Heart left ventricle (tissue), 16 donors: ENCODE measurements at regions not wholly inside any gene's neighbourhood (a gene's known extent, or its start where the extent isn't known, plus 50 kb on each side); places are given as distances from the start of the nearest gene placed in this dataset.

ENCODE experiments used
- ATAC-seq, 4 donors: fragments of 200-7000 bp; cut with Tn5 transposase; one replicate each; pipeline ENCODE4 v1.9.1; 2020 to 2022; ENCODE audit warnings: moderate library complexity in 4 of 4, mild to moderate bottlenecking in 3 of 4, moderate number of reproducible peaks in 1 of 4
- DNase-seq, 5 donors: peaks; one replicate each; pipeline ENCODE4 v3.0.0-alpha.2; 2020
- H3K27ac ChIP-seq, 12 donors: fragments of 200-600 bp; sonication (generic) in 4 of 12; one replicate each; pipeline versions ENCODE4 v1.5.0 to v1.8.0; 2016 to 2022; ENCODE audit warnings: mild to moderate bottlenecking in 2 of 12
- H3K27me3 ChIP-seq, 9 donors: fragments of 200-600 bp; sonication (generic) in 2 of 9; one replicate each; pipeline versions ENCODE4 v1.5.1 to v1.8.0; 2016 to 2022; ENCODE audit warnings: mild to moderate bottlenecking in 3 of 9
- H3K36me3 ChIP-seq, 9 donors: fragments of 200-600 bp; sonication (generic) in 2 of 9; one replicate each; pipeline versions ENCODE4 v1.5.0 to v1.8.0; 2018 to 2022; ENCODE audit warnings: mild to moderate bottlenecking in 2 of 9
- H3K4me1 ChIP-seq, 12 donors: fragments of 200-600 bp; sonication (generic) in 4 of 12; one replicate each; pipeline versions ENCODE4 v1.5.0 to v1.8.0; 2016 to 2022; ENCODE audit warnings: mild to moderate bottlenecking in 3 of 12
- H3K4me3 ChIP-seq, 12 donors: fragments of 200-600 bp; sonication (generic) in 4 of 12; one replicate each; pipeline versions ENCODE4 v1.5.0 to v1.8.0; 2017 to 2022; ENCODE audit warnings: mild to moderate bottlenecking in 9 of 12, moderate library complexity in 4 of 12
- H3K9me3 ChIP-seq, 12 donors: fragments of 200-600 bp; sonication (generic) in 4 of 12; one replicate each; pipeline versions ENCODE4 v1.5.0 to v1.8.0; 2016 to 2022; ENCODE audit warnings: mild to moderate bottlenecking in 1 of 12
- POLR2A ChIP-seq, 2 donors: fragments of 450-650 bp; IDR thresholded peaks; one replicate each; pipeline ENCODE4 v1.6.1; 2017; ENCODE audit warnings: antibody characterized with exemption in 2 of 2, mild to moderate bottlenecking in 2 of 2, moderate library complexity in 2 of 2
- WGBS, 4 donors: extraction: QIAGEN DNeasy Blood & Tissue Kit in 2 of 4; methylation state at CpG; one replicate each; pipeline versions ENCODE4 v1.1.5 to v1.1.7; 2013 to 2018; 5-methylcytosine and 5-hydroxymethylcytosine counted together
- intact Hi-C, 10 donors: fragments of 100-400 bp; cut with DNase I; formaldehyde crosslinking; loops; one replicate each; pipeline versions ENCODE4 v1.11.1 to v1.14.2; 2022
- TF ChIP-seq, protein P1 (sequence below), 12 donors: fragments of 200-600 bp; sonication (generic) in 4 of 12; IDR thresholded peaks; one replicate each; pipeline versions ENCODE4 v1.5.0 to v1.8.0; 2018 to 2022; ENCODE audit warnings: antibody characterized with exemption in 12 of 12, mild to moderate bottlenecking in 5 of 12
- donor health status: ischemic (EF 13 %, LVEDD 7.1; RV severe dilation, severe dysfunction).
- donor health status: healthy with polysubstance abuse.
- donor health status: DM: no; HTN: yes; CAD: no.
- donor health status: DM: no; HTN: no; CAD: no.
- donor health status: ischemic (EF 25% LVEDD 6.9; RV normal size, moderate dysfunction).
- donor health status: ischemic (EF 25% LVEDD 5.7; RV mildly dilated, moderate dysfunction).
- donor health status: healthy.
- donor health status: DM: yes; HTN: yes; CAD: no.
- donor health status: ischemic (EF 35%, LVEDD 5.7; RV mildly dilated, moderate dysfunction).
- donor health status: nonischemic (EF 11% LVEDD 7.7; RV severe dilation, severe dysfunction).
- donor health status: DM: yes; HTN: yes; CAD: no.
- donor health status: PGD.
- donor health status: ischemic (EF 29% LVEDD 5.4; RV normal size, mild dysfunction).
- donor health status: nonischemic (EF 23%, LVEDD 6.1; RV moderate dilation, normal function).

DNA sequence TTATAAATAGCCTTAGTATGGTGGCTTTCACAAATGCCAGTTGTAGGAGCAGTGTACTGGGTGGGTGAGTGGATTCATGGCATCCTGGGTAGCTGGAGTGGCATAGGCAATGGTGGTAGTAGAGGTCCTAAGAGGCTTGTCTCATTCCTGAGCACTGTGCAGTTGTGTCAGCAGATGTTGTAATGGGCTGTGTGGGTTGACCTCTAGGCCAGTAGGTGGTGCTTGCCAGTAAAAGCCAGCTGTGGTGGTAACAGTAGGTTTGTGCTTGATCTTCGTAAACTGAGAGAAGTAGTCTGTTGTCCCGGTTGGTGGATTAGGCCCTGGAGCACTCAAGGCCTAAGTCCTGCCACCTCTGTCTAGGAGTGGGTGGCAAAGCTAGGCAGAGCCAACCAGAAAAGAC lies 149.7 kb upstream of the SUCLG2 start:
- ATAC-seq: no peak
- H3K27me3 ChIP-seq: no peaks in the 10 kb centered on the region
- H3K9me3 ChIP-seq: peaks cover 0 to 16% (median 3%) of the 10 kb centered on the region in 12 donors
- H3K4me3 ChIP-seq: no peak overlapping the region
- TF ChIP-seq, protein P1, sequence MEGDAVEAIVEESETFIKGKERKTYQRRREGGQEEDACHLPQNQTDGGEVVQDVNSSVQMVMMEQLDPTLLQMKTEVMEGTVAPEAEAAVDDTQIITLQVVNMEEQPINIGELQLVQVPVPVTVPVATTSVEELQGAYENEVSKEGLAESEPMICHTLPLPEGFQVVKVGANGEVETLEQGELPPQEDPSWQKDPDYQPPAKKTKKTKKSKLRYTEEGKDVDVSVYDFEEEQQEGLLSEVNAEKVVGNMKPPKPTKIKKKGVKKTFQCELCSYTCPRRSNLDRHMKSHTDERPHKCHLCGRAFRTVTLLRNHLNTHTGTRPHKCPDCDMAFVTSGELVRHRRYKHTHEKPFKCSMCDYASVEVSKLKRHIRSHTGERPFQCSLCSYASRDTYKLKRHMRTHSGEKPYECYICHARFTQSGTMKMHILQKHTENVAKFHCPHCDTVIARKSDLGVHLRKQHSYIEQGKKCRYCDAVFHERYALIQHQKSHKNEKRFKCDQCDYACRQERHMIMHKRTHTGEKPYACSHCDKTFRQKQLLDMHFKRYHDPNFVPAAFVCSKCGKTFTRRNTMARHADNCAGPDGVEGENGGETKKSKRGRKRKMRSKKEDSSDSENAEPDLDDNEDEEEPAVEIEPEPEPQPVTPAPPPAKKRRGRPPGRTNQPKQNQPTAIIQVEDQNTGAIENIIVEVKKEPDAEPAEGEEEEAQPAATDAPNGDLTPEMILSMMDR (IDR thresholded peaks at IDR 0.05): no peak
- no peak for TF ChIP-seq POLR2A (IDR thresholded peaks at IDR 0.05)
- no peak overlapping the region for H3K27ac ChIP-seq
- intact Hi-C loops: no loop called here
- DNase-seq: no peak
- no peaks in the 10 kb centered on the region for H3K4me1 ChIP-seq
- no peaks in the 10 kb centered on the region for H3K36me3 ChIP-seq
- 87 to 97% (median 90%) methylated on average over 2 of the region's 2 CpGs for WGBS, 4 donors

DNA sequence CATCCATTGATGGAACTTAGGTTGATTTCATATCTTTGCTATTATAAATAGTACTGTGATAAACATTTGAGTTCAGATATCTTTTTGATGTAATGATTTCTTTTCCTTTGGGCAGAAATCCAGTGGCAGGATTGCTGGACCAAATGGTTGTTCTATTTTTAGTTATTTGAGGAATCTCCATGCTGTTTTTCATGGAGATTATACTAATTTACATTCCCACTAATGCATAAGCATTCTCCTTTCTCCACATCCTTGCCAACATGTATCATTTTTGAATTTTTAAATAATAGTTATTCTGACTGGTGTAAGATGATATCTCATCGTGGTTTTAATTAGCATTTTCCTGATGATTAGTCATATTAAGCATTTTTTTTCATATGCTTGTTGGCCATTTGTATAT lies 144.0 kb upstream of the SUCLG2 start:
- WGBS, 4 donors: 50 to 63% (median 59%) methylated on average over 1 of the region's 1 CpG
- intact Hi-C loops: loop anchor here in 3 of 10 donors (5.0 to 10.0 kb wide), 2 partner anchors 684 to 691 kb away; no protein-coding TSS in a partner anchor
- H3K9me3 ChIP-seq: peaks cover 0 to 15% (median 0%) of the 10 kb centered on the region in 12 donors
- H3K36me3 ChIP-seq: no peaks in the 10 kb centered on the region
- H3K27ac ChIP-seq: no peak overlapping the region
- no peak for ATAC-seq
- no peaks in the 10 kb centered on the region for H3K4me1 ChIP-seq
- DNase-seq: no peak
- no peak for TF ChIP-seq POLR2A (IDR thresholded peaks at IDR 0.05)
- TF ChIP-seq, protein P1 (IDR thresholded peaks at IDR 0.05): no peak
- no peak overlapping the region for H3K4me3 ChIP-seq
- no peaks in the 10 kb centered on the region for H3K27me3 ChIP-seq

DNA sequence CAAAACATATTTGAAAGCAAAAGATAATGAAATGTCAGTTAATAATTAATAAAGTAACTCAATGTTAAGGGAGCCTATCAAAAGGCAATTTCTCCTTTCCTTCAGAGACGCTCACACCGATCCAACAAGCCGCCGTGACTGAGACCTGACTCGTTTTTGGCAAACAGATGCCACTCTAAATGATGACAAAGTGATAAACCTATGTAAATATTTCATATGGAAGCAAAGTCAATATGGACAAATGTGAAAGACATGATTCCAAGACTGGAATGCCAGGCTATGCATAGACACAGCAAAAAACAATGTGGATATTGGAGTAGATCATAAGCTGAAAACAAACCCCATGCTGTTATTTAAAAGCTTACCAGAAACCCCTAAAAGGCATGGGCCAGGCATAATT lies 137.2 kb upstream of the SUCLG2 start:
- 81 to 86% (median 85%) methylated on average over 5 of the region's 5 CpGs for WGBS, 4 donors
- intact Hi-C loops: loop anchor here in 6 of 10 donors (2.0 to 10.0 kb wide), 4 partner anchors 404 to 677 kb away; no protein-coding TSS in a partner anchor
- Histone ChIP-seq H3K36me3 (no peaks in the 10 kb centered on the region), H3K4me1 (no peaks in the 10 kb centered on the region), H3K4me3 (no peak overlapping the region), H3K9me3 (peaks cover 0 to 5% (median 0%) of the 10 kb centered on the region in 12 donors), H3K27me3 (no peaks in the 10 kb centered on the region), H3K27ac (no peak overlapping the region)
- DNase-seq: no peak
- TF ChIP-seq POLR2A (IDR thresholded peaks at IDR 0.05): no peak
- TF ChIP-seq, protein P1 (IDR thresholded peaks at IDR 0.05): no peak
- ATAC-seq: no peak

DNA sequence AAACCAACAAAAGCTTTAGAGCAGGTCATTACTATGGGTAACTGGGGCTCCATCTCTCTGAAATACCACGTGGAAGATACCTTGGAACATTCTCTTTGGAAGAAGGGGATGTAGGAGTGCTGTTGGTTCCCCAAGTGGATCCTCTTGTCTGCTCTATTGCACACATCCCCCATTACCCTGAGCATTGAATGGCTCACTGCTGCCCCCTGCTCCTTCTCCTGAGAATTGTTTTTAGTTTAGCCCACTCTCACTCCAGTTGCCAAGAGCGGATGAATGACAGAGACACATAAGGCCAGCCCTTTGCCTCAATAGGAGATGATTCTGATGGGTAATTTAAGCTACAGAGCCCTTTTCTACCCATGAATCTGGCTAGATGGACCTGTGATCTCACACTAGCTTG lies 135.6 kb upstream of the SUCLG2 start:
- intact Hi-C loops: loop anchor here in 6 of 10 donors (2.0 to 10.0 kb wide), 4 partner anchors 403 to 675 kb away; no protein-coding TSS in a partner anchor
- WGBS, 4 donors: 23 to 36% (median 29%) methylated on average over 2 of the region's 2 CpGs
- TF ChIP-seq, protein P1 (IDR thresholded peaks at IDR 0.05): peak; percentile 27 to 61 (median 51)
- TF ChIP-seq POLR2A (IDR thresholded peaks at IDR 0.05): no peak
- H3K4me3 ChIP-seq: no peak overlapping the region
- no peak overlapping the region for H3K27ac ChIP-seq
- peak in 2 of 4 donors; percentile 50 to 62 for ATAC-seq
- no peaks in the 10 kb centered on the region for H3K36me3 ChIP-seq
- no peaks in the 10 kb centered on the region for H3K27me3 ChIP-seq
- H3K4me1 ChIP-seq: no peaks in the 10 kb centered on the region
- H3K9me3 ChIP-seq: peaks cover 0 to 10% (median 0%) of the 10 kb centered on the region in 12 donors
- peak in 1 of 5 donors; percentile 18 for DNase-seq
